B cell (primary cell): ENCODE measurements at regions not wholly inside any gene's neighbourhood (a gene's known extent, or its start where the extent isn't known, plus 50 kb on each side); places are given as distances from the start of the nearest gene placed in this dataset.

Experiments
- ATAC-seq: fragments of 200-7000 bp; cut with Tn5 transposase; one replicate; pipeline ENCODE4 v1.10.0; 2021; ENCODE audit warnings: low read depth, mild to moderate bottlenecking, moderate number of reproducible peaks, moderate library complexity
- CTCF ChIA-PET: fragments of 350-600 bp; sonication (Branson Sonifier 250); formaldehyde crosslinking; loops from one replicate; lab custom pipeline; 2021; ENCODE audit warnings: antibody characterized with exemption, inconsistent platforms; lab: Charles Lee
- POLR2A ChIA-PET: fragments of 350-600 bp; sonication (Branson Sonifier 250); formaldehyde crosslinking; loops from one replicate; lab custom pipeline; 2021; ENCODE audit warnings: antibody characterized with exemption; lab: Charles Lee
- DNase-seq: peaks from one replicate; pipeline ENCODE4 v3.0.0; 2013
- H2AFZ ChIP-seq: 2 replicates; pipeline ENCODE4 v1.6.1; 2012; ENCODE audit warnings: mild to moderate bottlenecking, low read depth, low read length; ENCODE audit not compliant: insufficient read depth, poor library complexity, severe bottlenecking
- H3K27ac ChIP-seq, 2 donors: 1 replicate in 1 of 2; 2 replicates in 1 of 2; pipeline ENCODE4 v1.5.1; 2012 to 2013; ENCODE audit warnings: low read length in 2 of 2, mild to moderate bottlenecking in 2 of 2, moderate library complexity in 1 of 2
- H3K27me3 ChIP-seq, 4 experiments: fragments of 200-600 bp in 1 of 4; sonication (generic) in 1 of 4; replicated peaks in 1 of 4; 1 replicate in 2 of 4; 2 replicates in 2 of 4; pipeline versions ENCODE4 v1.6.1 to v1.7.0; 2013 to 2016; ENCODE audit warnings: low read length in 3 of 4, mild to moderate bottlenecking in 2 of 4, mixed read lengths in 1 of 4, moderate library complexity in 1 of 4; ENCODE audit not compliant: insufficient read depth in 4 of 4, control insufficient read depth in 3 of 4; ENCODE audit errors: control extremely low read depth in 1 of 4
- H3K36me3 ChIP-seq, 2 experiments: replicated peaks in 1 of 2; 1 replicate in 1 of 2; 2 replicates in 1 of 2; pipeline versions ENCODE4 v1.6.1 to v1.7.1; 2013; ENCODE audit warnings: low read length in 1 of 2; ENCODE audit not compliant: insufficient read depth in 2 of 2, control insufficient read depth in 1 of 2; ENCODE audit errors: control extremely low read depth in 1 of 2, extremely low read depth in 1 of 2
- H3K4me1 ChIP-seq, 2 donors: fragments of 200-600 bp in 1 of 2; sonication (generic) in 1 of 2; 1 replicate in 1 of 2; 2 replicates in 1 of 2; pipeline versions ENCODE4 v1.5.1 to v1.6.1; 2013 to 2017; ENCODE audit warnings: low read length in 2 of 2; ENCODE audit not compliant: control insufficient read depth in 2 of 2, insufficient read depth in 2 of 2
- H3K4me2 ChIP-seq: replicated peaks from 2 replicates; pipeline ENCODE3; 2012; ENCODE audit warnings: mild to moderate bottlenecking, low read depth, low read length; ENCODE audit not compliant: poor library complexity, severe bottlenecking
- H3K4me3 ChIP-seq, 5 experiments: fragments of 200-600 bp in 1 of 5; sonication (generic) in 1 of 5; 1 replicate in 3 of 5; 2 replicates in 2 of 5; pipeline versions ENCODE4 v1.5.1 to v1.7.0; 2011 to 2016; ENCODE audit warnings: low read length in 4 of 5, mild to moderate bottlenecking in 4 of 5, low read depth in 2 of 5, control low read depth in 1 of 5, moderate library complexity in 1 of 5; ENCODE audit not compliant: insufficient read depth in 1 of 5; ENCODE audit errors: control extremely low read depth in 1 of 5, extremely low read depth in 1 of 5
- H3K79me2 ChIP-seq: fragments of 200-600 bp; sonication (generic); one replicate; pipeline ENCODE4 v1.6.0; 2016; ENCODE audit warnings: low read length; ENCODE audit not compliant: control insufficient read depth, insufficient read depth
- H3K9ac ChIP-seq: fragments of 200-600 bp; sonication (generic); 2 replicates; pipeline ENCODE4 v1.6.1; 2017; ENCODE audit warnings: mild to moderate bottlenecking, low read length, moderate library complexity
- H3K9me3 ChIP-seq, 3 donors: one replicate each; pipeline versions ENCODE4 v1.6.1 to v1.7.1; 2013; ENCODE audit warnings: low read length in 2 of 3; ENCODE audit not compliant: control insufficient read depth in 2 of 3, insufficient read depth in 1 of 3; ENCODE audit errors: control extremely low read depth in 1 of 3
- H4K20me1 ChIP-seq: 2 replicates; pipeline ENCODE4 v1.6.0; 2012; ENCODE audit warnings: mild to moderate bottlenecking, low read length; ENCODE audit not compliant: insufficient read depth, control insufficient read depth, poor library complexity, severe bottlenecking
- H3K27ac Mint-ChIP-seq: one replicate; pipeline ENCODE4 v1.8.0; 2021; ENCODE audit warnings: mixed read lengths
- H3K27me3 Mint-ChIP-seq: one replicate; pipeline ENCODE4 v1.8.0; 2021; ENCODE audit warnings: mixed read lengths
- H3K4me1 Mint-ChIP-seq: one replicate; pipeline ENCODE4 v1.8.0; 2021; ENCODE audit warnings: mixed read lengths
- H3K4me3 Mint-ChIP-seq: one replicate; pipeline ENCODE4 v1.8.0; 2021; ENCODE audit warnings: mixed read lengths
- H3K9me3 Mint-ChIP-seq: one replicate; pipeline ENCODE4 v1.8.0; 2022; ENCODE audit warnings: mixed read lengths; ENCODE audit not compliant: insufficient read depth
- CTCF ChIP-seq: fragments of 200-600 bp; IDR thresholded peaks from one replicate; pipeline ENCODE4 v1.8.0; 2022; ENCODE audit warnings: antibody characterized with exemption, mild to moderate bottlenecking
- EZH2 ChIP-seq: IDR thresholded peaks from 2 replicates; pipeline ENCODE4 v1.6.1; 2012; ENCODE audit warnings: borderline replicate concordance, low read depth, mild to moderate bottlenecking, moderate library complexity, low read length; ENCODE audit not compliant: insufficient read depth, poor library complexity, severe bottlenecking
- WGBS: methylation state at CpG from one replicate; pipeline ENCODE4 v1.1.5; 2013; ENCODE audit warnings: missing lambda C conversion rate; ENCODE audit not compliant: insufficient coverage; 5-methylcytosine and 5-hydroxymethylcytosine counted together
- intact Hi-C: fragments of 100-400 bp; cut with micrococcal nuclease; formaldehyde crosslinking; loops from one replicate; pipeline ENCODE4 v1.10.0; 2022

DNA sequence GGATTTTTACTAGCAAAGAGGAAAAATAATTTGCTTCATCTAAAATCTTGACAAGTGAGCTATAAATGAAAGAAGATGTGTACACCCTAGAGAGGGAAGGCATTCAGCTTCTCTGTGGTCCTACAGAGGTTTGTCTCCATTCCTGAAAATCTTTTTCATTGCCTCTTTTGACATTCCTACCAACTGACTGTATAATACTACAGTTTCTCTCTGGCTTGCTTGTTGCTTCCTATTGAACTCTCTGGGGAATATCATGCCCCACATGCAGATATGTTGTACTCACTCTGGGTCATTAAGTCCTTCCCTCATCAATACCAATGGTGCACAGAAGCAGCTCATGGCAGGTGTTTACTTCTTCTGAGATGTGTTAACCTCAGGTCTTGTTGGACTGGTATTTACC lies 371.2 kb upstream of the PLXNA2 start:
- Mint-ChIP-seq H3K9me3 (peaks cover 5% of the 10 kb centered on the region), H3K27ac (no peak overlapping the region), H3K4me1 (no peaks in the 10 kb centered on the region), H3K27me3 (no peaks in the 10 kb centered on the region), H3K4me3 (no peak overlapping the region)
- Histone ChIP-seq H3K9me3 (peaks cover 0 to 7% (median 4%) of the 10 kb centered on the region in 3 donors), H4K20me1 (no peaks in the 10 kb centered on the region), H2AFZ (no peak overlapping the region), H3K27ac (no peak overlapping the region), H3K36me3 (no peaks in the 10 kb centered on the region), H3K4me3 (no peak overlapping the region), H3K4me2 (no peak overlapping the region), H3K79me2 (no peaks in the 10 kb centered on the region), H3K9ac (no peak overlapping the region), H3K4me1 (no peaks in the 10 kb centered on the region), H3K27me3 (no peaks in the 10 kb centered on the region)
- intact Hi-C loops: no loop called here
- DNase-seq: no peak
- TF ChIP-seq CTCF: no peak
- no peak for TF ChIP-seq EZH2
- no peak for ATAC-seq
- CTCF ChIA-PET: no interaction called here
- POLR2A ChIA-PET: no interaction called here

- H3K9me3 ChIP-seq: peaks cover 0 to 12% (median 4%) of the 10 kb centered on the region in 3 donors
- H3K27ac Mint-ChIP-seq: no peak overlapping the region
- no peaks in the 10 kb centered on the region for H3K4me1 Mint-ChIP-seq
- H2AFZ ChIP-seq: no peak overlapping the region
- no peaks in the 10 kb centered on the region for H3K4me1 ChIP-seq
- WGBS: 69% methylated on average over 1 of the region's 3 CpGs
- TF ChIP-seq CTCF (no peak), EZH2 (no peak)
- H3K9ac ChIP-seq: no peak overlapping the region
- H3K27me3 Mint-ChIP-seq: no peaks in the 10 kb centered on the region
- no peaks in the 10 kb centered on the region for H3K79me2 ChIP-seq
- H4K20me1 ChIP-seq: no peaks in the 10 kb centered on the region
- ATAC-seq (no peak), DNase-seq (no peak)
- no peak overlapping the region for H3K4me2 ChIP-seq
- CTCF ChIA-PET: no interaction called here
- H3K27ac ChIP-seq: no peak overlapping the region
- H3K9me3 Mint-ChIP-seq: peaks cover 5% of the 10 kb centered on the region
- intact Hi-C loops: no loop called here
- POLR2A ChIA-PET: no interaction called here
- no peaks in the 10 kb centered on the region for H3K27me3 ChIP-seq
- no peak overlapping the region for H3K4me3 ChIP-seq
- no peak overlapping the region for H3K4me3 Mint-ChIP-seq
- H3K36me3 ChIP-seq: no peaks in the 10 kb centered on the region
These were observed 372.6 kb upstream of the PLXNA2 start for GRCh38 chr1:208616776-208617175.
